Neural progenitor cell (in vitro differentiated cells): ENCODE measurements at regions not wholly inside any gene's neighbourhood (a gene's known extent, or its start where the extent isn't known, plus 50 kb on each side); places are given as distances from the start of the nearest gene placed in this dataset.

Source experiments
- DNase-seq: peaks from one replicate; pipeline ENCODE4 v3.0.0-alpha.2; 2016; ENCODE audit warnings: low spot score
- H2AFZ ChIP-seq: fragments of 200-600 bp; sonication (generic); replicated peaks from 2 replicates; pipeline ENCODE4 v1.6.1; 2016; ENCODE audit warnings: antibody characterized with exemption
- H3F3A ChIP-seq: fragments of 200-600 bp; sonication (generic); 2 replicates; pipeline ENCODE4 v1.6.1; 2016; ENCODE audit warnings: antibody characterized with exemption, low read depth
- H3K27ac ChIP-seq: fragments of 200-600 bp; sonication (generic); 2 replicates; pipeline ENCODE4 v1.5.1; 2016; ENCODE audit warnings: mild to moderate bottlenecking
- H3K27me3 ChIP-seq: fragments of 200-600 bp; sonication (generic); 2 replicates; pipeline ENCODE4 v1.6.1; 2016; ENCODE audit warnings: mild to moderate bottlenecking, moderate library complexity
- H3K36me3 ChIP-seq: fragments of 200-600 bp; sonication (generic); 2 replicates; pipeline ENCODE4 v1.5.1; 2016
- H3K4me1 ChIP-seq: fragments of 200-600 bp; sonication (generic); 2 replicates; pipeline ENCODE4 v1.6.1; 2016; ENCODE audit warnings: mixed run types
- H3K4me2 ChIP-seq: fragments of 200-600 bp; sonication (generic); 2 replicates; pipeline ENCODE4 v1.6.1; 2016
- H3K4me3 ChIP-seq: fragments of 200-600 bp; sonication (generic); 2 replicates; pipeline ENCODE4 v1.5.1; 2016
- H3K79me2 ChIP-seq: fragments of 200-600 bp; sonication (generic); 2 replicates; pipeline ENCODE4 v1.6.1; 2016; ENCODE audit warnings: low read depth
- H3K9ac ChIP-seq: fragments of 200-600 bp; sonication (generic); 2 replicates; pipeline ENCODE4 v1.6.1; 2016
- H3K9me3 ChIP-seq: fragments of 200-600 bp; sonication (generic); 2 replicates; pipeline ENCODE4 v1.5.1; 2016; ENCODE audit warnings: low read depth
- H4K20me1 ChIP-seq: fragments of 200-600 bp; sonication (generic); 2 replicates; pipeline ENCODE4 v1.6.1; 2016; ENCODE audit warnings: low read depth
- H3K27ac Mint-ChIP-seq: 3 replicates; pipeline ENCODE4 v1.8.0; 2021; ENCODE audit warnings: mixed read lengths
- H3K27me3 Mint-ChIP-seq: 2 replicates; pipeline ENCODE4 v1.8.0; 2022; ENCODE audit warnings: low read depth, mild to moderate bottlenecking, inconsistent platforms, moderate library complexity, mixed read lengths; ENCODE audit not compliant: insufficient read depth
- H3K36me3 Mint-ChIP-seq: 3 replicates; pipeline ENCODE4 v1.8.0; 2021; ENCODE audit warnings: mixed read lengths
- H3K4me1 Mint-ChIP-seq: 3 replicates; pipeline ENCODE4 v1.8.0; 2021; ENCODE audit warnings: mixed read lengths
- H3K4me3 Mint-ChIP-seq: 3 replicates; pipeline ENCODE4 v1.8.0; 2021; ENCODE audit warnings: mild to moderate bottlenecking, moderate library complexity, mixed read lengths
- H3K9me3 Mint-ChIP-seq: 3 replicates; pipeline ENCODE4 v1.8.0; 2020; ENCODE audit warnings: mixed read lengths
- EZH2 ChIP-seq: fragments of 200-600 bp; sonication (generic); IDR thresholded peaks from 2 replicates; pipeline ENCODE4 v1.6.1; 2017; ENCODE audit warnings: antibody characterized with exemption, mild to moderate bottlenecking, moderate library complexity
- EZH2phosphoT487 ChIP-seq: fragments of 200-600 bp; sonication (generic); IDR thresholded peaks from 2 replicates; pipeline ENCODE4 v1.6.1; 2017; ENCODE audit warnings: antibody characterized with exemption
- TF ChIP-seq, protein P1 (sequence below): fragments of 200-600 bp; sonication (generic); IDR thresholded peaks from 2 replicates; pipeline ENCODE4 v1.5.1; 2017; ENCODE audit warnings: antibody characterized with exemption, mild to moderate bottlenecking

DNA sequence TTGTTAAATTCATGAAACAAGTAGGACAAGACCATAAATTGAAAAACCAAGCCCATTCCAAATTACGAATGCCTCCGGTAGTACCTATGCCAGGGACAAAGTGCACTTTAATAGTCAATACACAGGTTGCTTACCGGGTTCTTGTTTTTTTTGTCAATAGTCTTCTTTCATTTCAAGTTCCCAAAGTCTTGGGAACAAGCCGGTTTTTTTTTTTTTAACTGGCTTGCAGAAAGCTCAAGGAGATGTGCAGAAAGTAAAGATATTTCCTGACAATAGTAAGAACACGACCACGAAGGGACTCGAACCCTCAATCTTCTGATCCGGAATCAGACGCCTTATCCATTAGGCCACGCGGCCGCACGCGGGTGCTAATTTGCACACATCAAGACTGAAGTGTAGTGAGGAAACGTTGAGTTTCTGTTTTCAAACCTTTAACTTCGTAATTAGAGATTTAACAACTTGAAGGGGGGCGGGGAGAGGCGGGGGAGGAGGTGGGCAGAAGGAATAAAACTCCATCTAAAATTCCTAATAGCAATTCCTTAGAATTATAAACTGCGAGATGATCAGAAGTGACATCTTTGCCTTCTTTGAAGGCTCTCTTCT, 181.0 kb downstream of the TRIM27 start:
- peak overlapping the region; percentile 60 for H3K4me3 ChIP-seq
- H3K79me2 ChIP-seq, result no peaks in the 10 kb centered on the region
- peak overlapping the region; percentile 94 for H3K4me2 ChIP-seq
- TF ChIP-seq EZH2 (no peak), EZH2phosphoT487 (no peak)
- TF ChIP-seq, protein P1, sequence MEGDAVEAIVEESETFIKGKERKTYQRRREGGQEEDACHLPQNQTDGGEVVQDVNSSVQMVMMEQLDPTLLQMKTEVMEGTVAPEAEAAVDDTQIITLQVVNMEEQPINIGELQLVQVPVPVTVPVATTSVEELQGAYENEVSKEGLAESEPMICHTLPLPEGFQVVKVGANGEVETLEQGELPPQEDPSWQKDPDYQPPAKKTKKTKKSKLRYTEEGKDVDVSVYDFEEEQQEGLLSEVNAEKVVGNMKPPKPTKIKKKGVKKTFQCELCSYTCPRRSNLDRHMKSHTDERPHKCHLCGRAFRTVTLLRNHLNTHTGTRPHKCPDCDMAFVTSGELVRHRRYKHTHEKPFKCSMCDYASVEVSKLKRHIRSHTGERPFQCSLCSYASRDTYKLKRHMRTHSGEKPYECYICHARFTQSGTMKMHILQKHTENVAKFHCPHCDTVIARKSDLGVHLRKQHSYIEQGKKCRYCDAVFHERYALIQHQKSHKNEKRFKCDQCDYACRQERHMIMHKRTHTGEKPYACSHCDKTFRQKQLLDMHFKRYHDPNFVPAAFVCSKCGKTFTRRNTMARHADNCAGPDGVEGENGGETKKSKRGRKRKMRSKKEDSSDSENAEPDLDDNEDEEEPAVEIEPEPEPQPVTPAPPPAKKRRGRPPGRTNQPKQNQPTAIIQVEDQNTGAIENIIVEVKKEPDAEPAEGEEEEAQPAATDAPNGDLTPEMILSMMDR, result no peak
- Mint-ChIP-seq H3K4me1 (peaks cover 9% of the 10 kb centered on the region), H3K27ac (peak overlapping the region; percentile 78), H3K4me3 (peak overlapping the region; percentile 81), H3K36me3 (no peaks in the 10 kb centered on the region), H3K27me3 (peaks cover 69% of the 10 kb centered on the region), H3K9me3 (peaks cover 23% of the 10 kb centered on the region)
- H3K27me3 ChIP-seq, result peaks cover 100% of the 10 kb centered on the region
- H2AFZ ChIP-seq, result peak overlapping the region; percentile 16
- no peaks in the 10 kb centered on the region for H3K4me1 ChIP-seq
- peaks cover 10% of the 10 kb centered on the region for H4K20me1 ChIP-seq
- peaks cover 42% of the 10 kb centered on the region for H3F3A ChIP-seq
- H3K9ac ChIP-seq, result no peak overlapping the region
- no peaks in the 10 kb centered on the region for H3K36me3 ChIP-seq
- H3K27ac ChIP-seq, result no peak overlapping the region
- peak; percentile 72 for DNase-seq
- no peaks in the 10 kb centered on the region for H3K9me3 ChIP-seq

DNA sequence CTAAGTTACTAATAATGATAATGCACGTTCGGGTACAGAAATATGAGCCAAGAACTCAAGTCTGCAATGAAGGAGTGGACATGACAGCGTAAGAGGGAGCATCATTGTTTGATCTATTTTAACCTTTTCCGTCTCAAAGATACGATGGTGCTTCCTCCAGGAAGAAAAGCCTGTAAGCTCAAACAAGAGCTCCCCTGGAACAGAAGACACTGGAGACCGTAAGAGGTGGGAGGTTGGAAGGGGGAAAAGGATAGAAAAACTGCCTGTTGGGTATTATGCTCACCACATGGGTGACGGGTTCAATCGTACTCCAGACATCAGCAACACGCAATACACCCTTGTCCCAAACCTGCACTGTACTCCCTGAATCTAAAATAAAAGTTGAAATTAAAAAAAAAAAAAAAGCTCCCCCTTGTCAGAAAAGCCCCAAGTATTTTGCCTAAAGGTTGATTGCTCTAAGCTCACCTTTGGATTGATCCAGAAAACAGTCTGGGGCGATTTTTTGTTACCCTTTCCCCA, 180.5 kb downstream of the TRIM27 start:
- no peaks in the 10 kb centered on the region for H3K36me3 Mint-ChIP-seq
- Histone ChIP-seq H3K4me2 (peak overlapping the region; percentile 94), H4K20me1 (peaks cover 10% of the 10 kb centered on the region), H3K4me3 (peak overlapping the region; percentile 60), H3K27me3 (peaks cover 100% of the 10 kb centered on the region), H3K9me3 (no peaks in the 10 kb centered on the region), H3K27ac (no peak overlapping the region), H3F3A (peaks cover 37% of the 10 kb centered on the region), H3K9ac (no peak overlapping the region), H3K79me2 (no peaks in the 10 kb centered on the region), H2AFZ (peak overlapping the region; percentile 16), H3K36me3 (no peaks in the 10 kb centered on the region), H3K4me1 (no peaks in the 10 kb centered on the region)
- H3K27ac Mint-ChIP-seq, result no peak overlapping the region
- H3K27me3 Mint-ChIP-seq, result peaks cover 69% of the 10 kb centered on the region
- peaks cover 9% of the 10 kb centered on the region for H3K4me1 Mint-ChIP-seq
- peak overlapping the region; percentile 81 for H3K4me3 Mint-ChIP-seq
- TF ChIP-seq EZH2phosphoT487, result peak; percentile 24
- TF ChIP-seq, protein P1, result no peak
- peak; percentile 47 for TF ChIP-seq EZH2
- peaks cover 19% of the 10 kb centered on the region for H3K9me3 Mint-ChIP-seq
- no peak for DNase-seq

DNA sequence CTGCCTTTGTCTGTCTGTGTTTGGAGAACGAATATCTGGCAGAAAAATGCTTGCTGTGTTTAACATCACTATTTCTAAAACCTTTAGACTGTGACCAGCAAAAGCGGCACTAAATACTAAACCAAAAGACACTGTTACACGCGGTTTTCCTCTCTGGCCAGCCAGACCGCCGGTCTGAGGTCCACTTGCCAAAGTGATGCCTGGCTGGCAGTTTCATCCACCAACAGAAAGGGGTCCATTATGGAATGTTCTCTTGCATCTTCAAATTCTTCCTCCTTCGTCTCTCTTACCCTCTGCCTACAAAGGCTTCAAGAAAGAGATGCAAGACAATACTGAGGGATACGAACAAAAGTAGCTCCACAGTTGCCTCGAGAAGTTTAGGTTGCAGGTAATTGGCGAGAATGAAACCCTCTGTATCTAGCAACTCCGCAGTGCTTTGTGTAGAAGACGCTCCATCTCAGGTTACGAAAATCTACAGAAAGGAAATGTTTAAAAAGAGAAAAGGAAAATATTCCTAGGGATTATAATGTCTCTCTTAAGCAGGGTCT, 176.6 kb downstream of the TRIM27 start:
- Histone ChIP-seq H3K36me3 (no peaks in the 10 kb centered on the region), H3K27me3 (peaks cover 79% of the 10 kb centered on the region), H3K79me2 (no peaks in the 10 kb centered on the region), H3K9me3 (no peaks in the 10 kb centered on the region), H3K9ac (no peak overlapping the region), H3K4me2 (peak overlapping the region; percentile 74), H3K4me1 (no peaks in the 10 kb centered on the region), H3K27ac (no peak overlapping the region), H2AFZ (no peak overlapping the region), H4K20me1 (peaks cover 10% of the 10 kb centered on the region), H3K4me3 (peak overlapping the region; percentile 51), H3F3A (peaks cover 15% of the 10 kb centered on the region)
- peak; percentile 49 for DNase-seq
- Mint-ChIP-seq H3K27ac (peak overlapping the region; percentile 10), H3K9me3 (peaks cover 19% of the 10 kb centered on the region), H3K4me3 (peak overlapping the region; percentile 77), H3K36me3 (no peaks in the 10 kb centered on the region), H3K27me3 (peaks cover 66% of the 10 kb centered on the region), H3K4me1 (peaks cover 9% of the 10 kb centered on the region)
- TF ChIP-seq EZH2phosphoT487, result peak; percentile 17
- TF ChIP-seq, protein P1, result no peak
- TF ChIP-seq EZH2, result peak; percentile 67
